ENCODE measurements at regions not wholly inside any gene's neighbourhood (a gene's known extent, or its start where the extent isn't known, plus 50 kb on each side); places are given as distances from the start of the nearest gene placed in this dataset.

DNA sequence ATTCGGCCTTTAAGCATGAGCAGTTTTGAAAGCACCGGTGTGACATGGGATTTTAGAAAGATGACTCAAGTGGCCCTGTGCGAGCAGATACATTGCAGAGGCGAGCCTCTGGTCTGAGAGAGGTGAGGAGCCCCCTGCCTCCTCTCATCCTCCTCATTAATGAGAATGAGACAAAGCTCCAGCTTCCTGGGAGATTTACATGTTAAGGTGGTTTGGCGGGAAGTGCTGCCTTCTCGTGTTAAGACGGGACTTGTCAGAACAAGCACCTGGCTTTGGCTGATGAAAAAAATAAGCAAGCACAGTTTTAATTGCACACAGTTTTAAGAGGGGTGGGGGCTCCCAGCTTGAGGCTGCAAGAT lies 68.1 kb downstream of the ACTL7B start:
- H3K9me3 ChIP-seq (ENCODE audit: insufficient read depth, low read depth, low read length) = no peaks in the 10 kb centered on the region
- FAIRE-seq (no peak), DNase-seq (ENCODE audit: low read depth) (no peak)
- TF ChIP-seq EZH2 (IDR thresholded peaks at IDR 0.05; ENCODE audit: insufficient read depth, low read length) = no peak
- TF ChIP-seq, protein P1, sequence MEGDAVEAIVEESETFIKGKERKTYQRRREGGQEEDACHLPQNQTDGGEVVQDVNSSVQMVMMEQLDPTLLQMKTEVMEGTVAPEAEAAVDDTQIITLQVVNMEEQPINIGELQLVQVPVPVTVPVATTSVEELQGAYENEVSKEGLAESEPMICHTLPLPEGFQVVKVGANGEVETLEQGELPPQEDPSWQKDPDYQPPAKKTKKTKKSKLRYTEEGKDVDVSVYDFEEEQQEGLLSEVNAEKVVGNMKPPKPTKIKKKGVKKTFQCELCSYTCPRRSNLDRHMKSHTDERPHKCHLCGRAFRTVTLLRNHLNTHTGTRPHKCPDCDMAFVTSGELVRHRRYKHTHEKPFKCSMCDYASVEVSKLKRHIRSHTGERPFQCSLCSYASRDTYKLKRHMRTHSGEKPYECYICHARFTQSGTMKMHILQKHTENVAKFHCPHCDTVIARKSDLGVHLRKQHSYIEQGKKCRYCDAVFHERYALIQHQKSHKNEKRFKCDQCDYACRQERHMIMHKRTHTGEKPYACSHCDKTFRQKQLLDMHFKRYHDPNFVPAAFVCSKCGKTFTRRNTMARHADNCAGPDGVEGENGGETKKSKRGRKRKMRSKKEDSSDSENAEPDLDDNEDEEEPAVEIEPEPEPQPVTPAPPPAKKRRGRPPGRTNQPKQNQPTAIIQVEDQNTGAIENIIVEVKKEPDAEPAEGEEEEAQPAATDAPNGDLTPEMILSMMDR (IDR thresholded peaks at IDR 0.05; ENCODE audit: insufficient read depth, low read depth, low read length) = no peak
- no peaks in the 10 kb centered on the region for H4K20me1 ChIP-seq (ENCODE audit: insufficient read depth, low read length)
- H3K4me3 ChIP-seq (ENCODE audit: insufficient read depth, low read depth, low read length) = no peak overlapping the region
- peaks cover 46% of the 10 kb centered on the region for H3K4me1 Mint-ChIP-seq (ENCODE audit: low read depth, unreplicated experiment)
- peak overlapping the region; percentile 62 for H3K4me2 ChIP-seq (ENCODE audit: low read length)
- H3K36me3 Mint-ChIP-seq (ENCODE audit: low read depth, unreplicated experiment) = no peaks in the 10 kb centered on the region
- H3K27ac ChIP-seq (ENCODE audit: low read depth, low read length) = no peak overlapping the region
- H3K27me3 Mint-ChIP-seq (ENCODE audit: low read depth, unreplicated experiment) = peaks cover 2% of the 10 kb centered on the region
- H3K9ac ChIP-seq (ENCODE audit: low read length) = peak overlapping the region; percentile 13
- H3K36me3 ChIP-seq (ENCODE audit: insufficient read depth, low read length) = no peaks in the 10 kb centered on the region
- no peak overlapping the region for H3K4me3 Mint-ChIP-seq (ENCODE audit: unreplicated experiment)
- peaks cover 16% of the 10 kb centered on the region for H3K27me3 ChIP-seq (ENCODE audit: insufficient read depth, low read length)
- H3K4me1 ChIP-seq (ENCODE audit: insufficient read depth, low read length) = peaks cover 15% of the 10 kb centered on the region
- no peaks in the 10 kb centered on the region for H3K79me2 ChIP-seq (ENCODE audit: insufficient read depth, low read length)
- H2AFZ ChIP-seq (ENCODE audit: low read depth, low read length) = peak overlapping the region; percentile 36
- peak overlapping the region; percentile 84 for H3K27ac Mint-ChIP-seq (ENCODE audit: unreplicated experiment)
- H3K9me3 Mint-ChIP-seq (ENCODE audit: unreplicated experiment) = peaks cover 12% of the 10 kb centered on the region

DNA sequence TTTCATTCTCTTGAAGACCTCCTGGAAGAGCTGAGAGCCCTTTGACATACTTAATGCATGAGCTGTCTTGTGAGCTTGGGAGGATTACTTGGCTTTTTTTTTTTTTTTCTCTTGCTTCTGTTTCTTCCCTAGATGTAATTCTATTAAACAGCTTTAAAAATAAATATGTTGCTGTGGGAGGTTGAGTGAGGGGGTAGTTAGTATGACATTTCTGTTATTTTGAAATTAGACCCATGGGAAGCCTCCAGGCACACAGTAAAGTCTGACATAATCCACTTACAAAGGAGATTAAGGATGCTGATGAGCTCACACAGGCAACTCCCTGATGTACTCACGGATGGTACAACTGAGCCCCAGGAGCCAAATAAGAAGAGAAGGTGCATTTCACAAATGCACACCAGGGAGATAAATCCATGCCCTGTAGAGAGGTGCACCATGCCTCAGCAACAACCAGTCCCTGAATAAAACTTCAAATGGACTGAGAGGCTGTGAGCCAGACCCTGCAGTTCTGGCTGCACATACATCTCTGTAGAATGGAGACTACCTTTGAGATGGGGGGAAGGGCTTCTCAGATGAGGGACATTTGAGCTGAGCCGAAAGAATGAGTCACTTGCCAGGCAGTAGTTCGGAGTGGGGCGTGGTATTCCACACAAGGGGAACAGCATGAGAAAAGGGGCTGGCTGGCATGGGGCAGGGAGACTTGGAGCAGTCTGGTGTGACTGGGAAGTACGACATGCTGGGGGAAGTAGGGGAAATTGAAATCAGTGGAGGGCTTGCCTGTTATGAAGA lies 68.7 kb downstream of the ACTL7B start:
- no peak overlapping the region for H3K27ac ChIP-seq (ENCODE audit: low read depth, low read length)
- peaks cover 15% of the 10 kb centered on the region for H3K4me1 ChIP-seq (ENCODE audit: insufficient read depth, low read length)
- peaks cover 2% of the 10 kb centered on the region for H3K27me3 Mint-ChIP-seq (ENCODE audit: low read depth, unreplicated experiment)
- H3K4me2 ChIP-seq (ENCODE audit: low read length) = peak overlapping the region; percentile 62
- FAIRE-seq (no peak), DNase-seq (ENCODE audit: low read depth) (peak; percentile 53)
- H3K79me2 ChIP-seq (ENCODE audit: insufficient read depth, low read length) = no peaks in the 10 kb centered on the region
- TF ChIP-seq EZH2 (IDR thresholded peaks at IDR 0.05; ENCODE audit: insufficient read depth, low read length) = no peak
- TF ChIP-seq, protein P1 (IDR thresholded peaks at IDR 0.05; ENCODE audit: insufficient read depth, low read depth, low read length) = no peak
- peak overlapping the region; percentile 13 for H3K9ac ChIP-seq (ENCODE audit: low read length)
- peak overlapping the region; percentile 36 for H2AFZ ChIP-seq (ENCODE audit: low read depth, low read length)
- H3K27ac Mint-ChIP-seq (ENCODE audit: unreplicated experiment) = peak overlapping the region; percentile 84
- peaks cover 46% of the 10 kb centered on the region for H3K4me1 Mint-ChIP-seq (ENCODE audit: low read depth, unreplicated experiment)
- no peaks in the 10 kb centered on the region for H3K36me3 Mint-ChIP-seq (ENCODE audit: low read depth, unreplicated experiment)
- H3K9me3 Mint-ChIP-seq (ENCODE audit: unreplicated experiment) = peaks cover 10% of the 10 kb centered on the region
- H3K36me3 ChIP-seq (ENCODE audit: insufficient read depth, low read length) = no peaks in the 10 kb centered on the region
- H4K20me1 ChIP-seq (ENCODE audit: insufficient read depth, low read length) = no peaks in the 10 kb centered on the region
- H3K4me3 Mint-ChIP-seq (ENCODE audit: unreplicated experiment) = peak overlapping the region; percentile 15
- H3K27me3 ChIP-seq (ENCODE audit: insufficient read depth, low read length) = peaks cover 21% of the 10 kb centered on the region
- H3K9me3 ChIP-seq (ENCODE audit: insufficient read depth, low read depth, low read length) = no peaks in the 10 kb centered on the region
- H3K4me3 ChIP-seq (ENCODE audit: insufficient read depth, low read depth, low read length) = no peak overlapping the region

DNA sequence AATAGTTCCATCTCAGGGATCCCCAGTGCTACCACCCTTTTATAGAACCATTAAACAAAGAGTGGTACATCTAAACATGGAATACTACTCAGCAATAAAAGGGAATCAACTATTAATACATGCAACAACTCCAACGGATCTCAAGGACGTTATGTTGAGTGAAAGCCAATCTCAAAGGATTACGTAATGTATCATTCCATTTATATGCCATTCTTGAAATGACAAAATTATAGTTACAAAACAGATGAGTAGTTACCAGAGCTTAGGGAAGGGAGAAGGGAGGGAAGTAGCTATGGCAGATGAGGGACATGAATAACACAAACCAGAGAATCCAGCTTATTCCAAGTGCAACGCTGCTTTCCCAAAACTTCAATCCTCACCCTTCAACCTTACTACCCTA lies 69.5 kb downstream of the ACTL7B start:
- Histone ChIP-seq H4K20me1 (ENCODE audit: insufficient read depth, low read length) (no peaks in the 10 kb centered on the region), H3K4me2 (ENCODE audit: low read length) (peak overlapping the region; percentile 62), H3K27ac (ENCODE audit: low read depth, low read length) (no peak overlapping the region), H3K79me2 (ENCODE audit: insufficient read depth, low read length) (no peaks in the 10 kb centered on the region), H2AFZ (ENCODE audit: low read depth, low read length) (no peak overlapping the region), H3K4me1 (ENCODE audit: insufficient read depth, low read length) (peaks cover 15% of the 10 kb centered on the region), H3K9me3 (ENCODE audit: insufficient read depth, low read depth, low read length) (no peaks in the 10 kb centered on the region), H3K36me3 (ENCODE audit: insufficient read depth, low read length) (no peaks in the 10 kb centered on the region), H3K9ac (ENCODE audit: low read length) (no peak overlapping the region), H3K27me3 (ENCODE audit: insufficient read depth, low read length) (peaks cover 24% of the 10 kb centered on the region), H3K4me3 (ENCODE audit: insufficient read depth, low read depth, low read length) (no peak overlapping the region)
- no peak overlapping the region for H3K4me3 Mint-ChIP-seq (ENCODE audit: unreplicated experiment)
- no peaks in the 10 kb centered on the region for H3K36me3 Mint-ChIP-seq (ENCODE audit: low read depth, unreplicated experiment)
- peaks cover 46% of the 10 kb centered on the region for H3K4me1 Mint-ChIP-seq (ENCODE audit: low read depth, unreplicated experiment)
- no peak for TF ChIP-seq EZH2 (IDR thresholded peaks at IDR 0.05; ENCODE audit: insufficient read depth, low read length)
- TF ChIP-seq, protein P1 (IDR thresholded peaks at IDR 0.05; ENCODE audit: insufficient read depth, low read depth, low read length) = no peak
- no peak for DNase-seq (ENCODE audit: low read depth)
- FAIRE-seq = no peak
- H3K9me3 Mint-ChIP-seq (ENCODE audit: unreplicated experiment) = peaks cover 10% of the 10 kb centered on the region
- peaks cover 6% of the 10 kb centered on the region for H3K27me3 Mint-ChIP-seq (ENCODE audit: low read depth, unreplicated experiment)
- H3K27ac Mint-ChIP-seq (ENCODE audit: unreplicated experiment) = no peak overlapping the region

Data from astrocyte (in vitro differentiated cells and primary cell).